ENCODE measurements at regions not wholly inside any gene's neighbourhood (a gene's known extent, or its start where the extent isn't known, plus 50 kb on each side); places are given as distances from the start of the nearest gene placed in this dataset.

DNA sequence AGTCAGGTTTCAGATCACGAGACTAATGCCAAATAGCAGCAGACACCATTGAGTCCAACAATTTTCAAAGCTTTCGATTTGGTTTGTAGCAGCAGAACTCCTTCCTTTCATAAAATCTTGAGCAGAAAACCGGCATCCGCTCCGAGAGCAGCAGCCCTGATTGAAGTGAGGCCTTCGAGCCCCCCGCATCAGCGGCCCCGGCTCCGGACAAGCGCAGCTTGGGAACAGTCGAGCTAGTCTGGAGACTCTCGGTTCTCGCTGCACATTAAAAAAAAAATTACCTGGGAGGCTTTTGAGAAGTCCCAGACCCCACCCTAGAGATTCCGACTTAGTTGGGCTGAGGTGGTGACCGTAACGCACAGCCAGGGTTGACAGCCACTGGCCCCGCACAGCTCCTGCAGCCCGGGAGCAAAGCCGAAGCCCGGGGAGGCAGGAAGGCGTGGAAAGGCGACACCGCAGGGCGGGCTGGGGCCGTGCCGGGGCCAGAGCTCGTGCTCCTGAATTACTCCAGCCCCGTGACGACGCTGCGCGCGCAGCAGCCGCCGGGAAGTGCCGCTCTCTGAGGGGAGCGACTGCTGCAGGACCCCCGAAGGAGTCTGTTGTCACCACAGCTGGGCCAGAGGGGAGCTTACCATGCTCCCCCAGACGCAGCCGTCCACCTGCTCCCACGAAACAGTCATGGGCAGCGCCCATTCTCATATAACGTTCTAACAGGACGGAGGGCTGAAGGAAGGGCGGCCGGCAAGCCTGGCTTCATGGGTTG is 57.8 kb downstream of the SPATA19 start:
- DNase-seq: no peak

DNA sequence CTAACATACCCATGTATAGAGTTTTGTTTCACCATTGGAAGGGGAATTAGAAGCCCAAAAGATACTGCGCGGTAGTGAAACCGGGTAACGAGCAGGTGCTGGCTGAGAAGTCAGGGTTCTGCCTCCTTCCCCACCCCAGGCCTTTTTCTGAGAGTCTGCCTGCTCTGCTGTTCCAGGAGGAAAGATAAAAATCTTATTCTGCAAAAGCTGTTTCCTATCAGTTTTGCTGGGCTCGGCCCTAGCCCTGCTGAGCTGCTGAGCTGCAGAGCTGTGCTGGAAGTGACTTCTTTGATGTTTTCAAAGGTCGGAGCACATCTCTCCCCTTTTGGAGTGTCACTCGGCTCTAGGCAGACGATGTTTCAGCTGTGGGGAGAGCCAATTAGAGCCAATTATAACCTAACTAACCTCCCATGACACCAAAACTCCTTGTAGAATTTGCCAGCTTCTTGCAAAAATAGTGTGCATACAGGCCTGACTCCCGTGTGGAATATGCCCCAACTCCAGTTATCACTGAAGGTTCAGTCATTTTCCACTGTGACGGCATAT is 59.4 kb downstream of the SPATA19 start:
- no peak for DNase-seq

DNA sequence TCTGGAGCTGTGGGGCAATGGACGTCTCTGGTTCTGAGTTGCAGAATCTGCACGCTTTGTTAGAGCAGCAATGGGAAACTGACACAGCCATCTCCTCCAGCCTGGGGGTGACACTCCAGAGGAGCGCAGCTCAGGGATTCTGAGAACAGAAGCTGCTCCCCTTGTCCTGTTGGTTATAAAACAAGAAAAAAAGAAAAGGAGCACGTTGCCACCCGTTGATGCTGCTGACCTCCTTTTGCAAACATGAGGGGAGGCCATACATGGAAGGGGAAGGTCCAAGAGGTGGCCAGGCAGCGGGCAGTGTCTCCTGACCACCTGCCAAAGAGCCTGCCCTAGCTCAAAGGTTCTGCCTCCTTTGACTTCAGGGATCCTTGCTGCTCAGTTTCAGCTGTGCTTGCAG is 61.0 kb downstream of the SPATA19 start:
- no peak for DNase-seq

DNA sequence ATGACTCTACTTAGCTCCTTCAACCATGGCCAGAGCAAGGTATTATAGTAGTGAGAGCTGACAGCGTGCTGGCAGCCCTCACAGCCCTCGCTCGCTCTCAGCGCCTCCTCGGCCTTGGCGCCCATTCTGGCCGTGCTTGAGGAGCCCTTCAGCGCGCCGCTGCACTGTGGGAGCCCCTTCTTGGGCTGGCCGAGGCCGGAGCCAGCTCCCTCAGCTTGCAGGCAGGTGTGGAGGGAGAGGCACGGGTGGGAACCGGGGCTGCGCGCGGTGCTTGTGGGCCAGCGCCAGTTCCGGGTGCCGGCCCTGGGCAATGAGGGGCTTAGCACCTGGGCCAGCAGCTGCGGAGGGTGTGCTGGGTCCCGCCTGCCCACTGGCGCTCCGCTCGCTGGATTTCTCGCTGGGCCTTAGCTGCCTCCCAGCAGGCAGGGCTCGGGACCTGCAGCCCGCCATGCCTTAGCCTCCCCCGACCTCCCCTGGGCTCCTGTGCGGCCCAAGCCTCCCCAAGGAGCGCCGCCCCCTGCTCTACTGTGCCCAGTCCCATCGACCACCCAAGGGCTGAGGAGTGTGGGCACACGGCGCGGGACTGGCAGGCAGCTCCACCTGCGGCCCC is 63.1 kb downstream of the SPATA19 start:
- no peak for DNase-seq

GRCh38 chr11:133778161-133778560 is 67.2 kb downstream of the SPATA19 start:
- DNase-seq: no peak

GRCh38 chr11:133776671-133777367 is 68.5 kb downstream of the SPATA19 start:
- DNase-seq: no peak

DNA sequence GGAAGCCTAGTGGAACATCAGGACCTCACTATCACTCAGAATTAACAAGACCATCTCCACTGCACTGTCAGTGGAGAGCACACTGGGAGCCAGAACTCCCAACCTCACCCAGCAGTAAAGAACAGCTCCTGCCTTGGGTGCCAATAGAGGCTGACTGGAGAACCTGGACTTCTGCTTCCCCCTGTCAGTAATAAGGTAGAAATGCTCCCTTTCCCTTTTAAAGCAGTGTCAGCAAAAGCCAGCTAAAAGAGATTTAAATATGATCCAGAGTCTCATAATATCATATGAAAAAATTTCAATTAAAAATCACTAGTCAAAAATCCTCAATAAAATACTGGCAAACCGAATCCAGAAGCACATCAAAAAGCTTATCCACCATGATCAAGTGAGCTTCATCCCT is 82.8 kb downstream of the SPATA19 start:
- no peak for DNase-seq

DNA sequence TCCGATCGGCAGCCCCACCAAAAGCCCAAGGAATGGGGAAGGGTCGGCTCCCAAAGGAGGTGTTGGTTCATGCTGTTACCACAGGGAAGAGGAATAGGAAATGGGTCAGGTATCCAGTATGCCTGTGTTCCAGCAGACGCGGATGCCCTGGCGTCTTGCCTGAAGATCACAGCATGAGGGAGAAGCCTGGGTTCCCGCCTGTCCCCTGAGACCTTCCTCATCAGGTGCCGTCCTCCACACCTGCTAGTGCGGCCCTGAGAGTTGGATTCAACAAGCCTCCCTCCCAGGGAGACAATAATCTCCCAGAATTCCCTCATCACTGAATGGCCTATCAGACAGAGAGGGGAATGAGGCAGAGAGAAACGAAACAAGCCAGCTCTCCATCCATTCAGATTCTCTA is 92.2 kb downstream of the SPATA19 start:
- no peak for DNase-seq

- no peak for DNase-seq
Observed at GRCh38 chr11:133749841-133750240, 95.5 kb downstream of the SPATA19 start.

DNA sequence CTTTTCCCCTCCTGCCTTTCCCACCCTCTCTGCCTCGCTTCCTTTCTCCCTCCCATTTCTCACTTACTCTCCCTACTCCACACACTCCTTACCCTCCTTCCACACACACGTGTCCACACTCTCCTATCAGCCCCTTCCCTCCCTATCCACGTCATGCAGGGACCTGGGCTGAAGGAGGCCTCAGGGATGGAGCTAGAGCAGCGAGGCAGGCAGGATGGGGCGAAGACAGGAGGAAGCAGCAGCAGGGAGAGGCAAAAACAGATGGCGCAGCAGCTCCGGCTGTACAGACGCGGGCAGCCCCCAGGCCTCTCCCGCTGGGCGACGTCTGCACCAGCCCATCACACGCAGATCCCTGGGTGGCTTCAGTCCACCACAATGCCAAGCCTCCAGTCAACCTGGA is 97.9 kb downstream of the SPATA19 start:
- no peak for DNase-seq

GRCh38 chr11:133746663-133747306 is 98.5 kb downstream of the SPATA19 start:
- no peak for DNase-seq

DNA sequence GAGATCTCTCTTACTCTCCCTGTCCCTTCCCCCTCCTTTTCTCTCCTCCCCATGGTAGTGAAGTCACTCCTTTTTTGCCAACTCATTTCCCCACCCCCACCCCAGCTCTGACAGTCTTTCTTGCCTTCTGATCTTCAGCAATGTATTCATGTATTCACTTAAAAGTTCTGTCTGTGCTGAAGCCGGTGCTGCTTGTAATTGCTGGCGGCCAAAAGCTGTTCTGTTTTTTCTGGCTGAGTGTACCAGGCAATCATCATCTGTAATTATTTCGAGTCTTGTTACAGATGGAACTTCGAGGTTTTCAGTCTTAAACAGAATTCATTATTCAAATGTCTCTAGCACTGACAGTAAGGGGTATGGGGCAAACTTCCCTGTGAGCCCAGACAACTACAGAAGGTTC is 99.5 kb downstream of the SPATA19 start:
- no peak for DNase-seq

DNA sequence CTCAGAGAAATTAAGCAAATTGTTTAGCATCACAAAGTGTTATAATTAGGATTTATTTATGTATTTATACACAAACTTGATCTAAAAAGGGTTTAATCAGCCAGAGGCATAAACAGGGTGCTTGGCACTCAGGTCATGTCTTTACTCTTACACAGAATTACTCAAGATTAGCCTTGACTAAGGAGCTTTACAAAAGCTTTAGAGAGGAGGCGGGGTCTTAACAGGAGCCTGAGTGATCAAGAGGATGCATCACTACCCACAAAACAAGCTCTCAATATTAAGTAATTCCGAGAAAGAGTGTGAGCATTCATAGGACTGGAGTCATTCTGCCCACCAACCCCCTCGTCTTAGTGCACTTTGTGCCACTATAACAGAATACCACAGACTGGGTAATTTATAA is 103.0 kb downstream of the SPATA19 start:
- no peak for DNase-seq

- DNase-seq: no peak
Observed at GRCh38 chr11:133740963-133741362, 104.3 kb downstream of the SPATA19 start.

GRCh38 chr11:133739481-133739880 is 105.8 kb downstream of the SPATA19 start:
- DNase-seq: no peak

- no peak for DNase-seq
Observed at GRCh38 chr11:133738624-133739023, 106.7 kb downstream of the SPATA19 start.

- no peak for DNase-seq
Observed at GRCh38 chr11:133733631-133734030, 111.7 kb downstream of the SPATA19 start.

DNA sequence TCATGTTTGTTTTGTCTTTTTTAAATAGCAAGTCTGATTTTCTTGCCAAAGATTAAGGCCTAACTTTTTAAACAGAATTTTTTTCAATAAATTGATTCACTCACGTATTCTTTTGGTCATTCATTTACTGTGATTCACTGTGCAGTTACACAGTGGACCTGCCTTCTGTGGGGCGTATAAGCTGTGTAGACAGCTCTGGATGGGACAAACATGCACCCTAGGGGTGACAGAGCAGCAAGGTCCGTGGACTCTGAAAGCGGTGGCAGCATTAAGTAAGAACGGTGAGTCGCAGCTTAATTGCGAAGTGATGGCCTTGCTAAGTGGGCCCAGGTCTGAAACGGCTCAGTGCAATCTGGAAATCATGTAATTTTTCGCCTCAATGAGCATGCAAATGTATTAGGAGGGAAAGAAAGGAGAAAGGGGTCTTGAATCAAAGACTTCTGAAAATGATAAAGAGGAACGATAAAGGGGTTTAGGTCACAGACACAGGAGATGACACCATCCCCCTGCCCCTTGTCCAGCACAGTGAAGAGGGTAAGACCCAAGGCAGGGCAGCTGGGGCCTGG is 113.1 kb downstream of the SPATA19 start:
- DNase-seq: no peak

GRCh38 chr11:133727774-133728173 is 117.5 kb downstream of the SPATA19 start:
- no peak for DNase-seq

DNA sequence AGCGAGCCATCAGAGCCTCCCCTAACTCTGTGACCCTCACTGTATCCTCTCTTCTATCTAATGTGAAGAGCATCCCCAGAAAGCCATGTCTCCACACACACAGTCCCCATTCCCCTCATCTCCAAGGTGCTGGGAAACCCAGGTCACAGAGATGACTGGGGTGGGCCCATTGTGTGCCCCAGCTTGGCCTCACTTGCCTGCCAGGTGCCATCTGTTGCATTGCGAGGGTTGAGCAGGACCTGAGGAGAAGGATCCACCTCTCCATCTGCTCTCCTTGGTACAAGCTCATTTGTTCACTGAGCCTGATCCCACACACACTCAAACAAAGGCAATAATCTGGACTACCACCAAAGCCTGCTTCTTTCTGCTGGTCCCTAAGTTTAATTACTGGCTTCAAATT is 118.8 kb downstream of the SPATA19 start:
- DNase-seq: no peak

DNA sequence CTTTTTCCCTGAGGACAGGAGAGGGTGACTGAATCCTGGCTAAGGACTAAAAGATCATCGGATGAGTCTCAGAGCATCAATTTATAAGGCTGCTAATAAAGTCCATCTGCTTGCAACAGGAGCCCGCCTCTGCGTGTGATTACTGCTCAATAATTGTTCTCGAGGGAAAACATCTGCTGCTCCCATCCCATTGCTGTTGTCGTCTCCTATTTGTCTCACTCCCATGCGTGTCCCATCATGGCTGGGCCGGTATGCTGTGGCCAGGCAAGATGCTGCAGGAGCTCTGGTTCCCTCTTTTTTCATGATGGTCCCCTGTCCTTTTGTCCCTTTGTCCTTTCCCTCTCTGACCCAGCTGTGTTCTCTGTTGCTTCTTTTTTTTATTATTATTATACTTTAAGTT is 121.2 kb downstream of the SPATA19 start:
- no peak for DNase-seq

DNA sequence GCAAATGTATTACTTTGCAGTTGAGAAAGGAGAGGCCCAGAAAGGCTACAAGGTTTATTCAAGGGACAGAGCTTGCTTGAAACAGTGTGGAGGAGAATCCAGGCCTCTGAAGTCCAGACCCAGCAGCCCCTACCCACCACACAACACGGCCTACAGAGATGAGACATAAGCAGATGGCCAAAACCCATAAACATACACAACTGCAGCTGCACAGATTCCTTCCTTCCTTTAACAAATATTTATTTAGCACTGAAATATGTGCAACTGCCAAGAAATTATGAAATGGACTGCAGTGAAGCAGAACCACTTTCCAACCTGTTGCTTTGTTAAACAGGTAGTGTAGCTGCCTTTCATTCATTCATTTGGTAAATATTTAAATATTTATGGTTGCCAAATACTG is 122.3 kb downstream of the SPATA19 start:
- DNase-seq: no peak

- DNase-seq: no peak
Observed at GRCh38 chr11:133720951-133721350, 124.4 kb downstream of the SPATA19 start.

Measured in hematopoietic multipotent progenitor cell treated with erythropoietin and hydrocortisone succinate and interleukin-3 and kit ligand, for 8 days (in vitro differentiated cells).